ENCODE measurements at regions not wholly inside any gene's neighbourhood (a gene's known extent, or its start where the extent isn't known, plus 50 kb on each side); places are given as distances from the start of the nearest gene placed in this dataset.

DNA sequence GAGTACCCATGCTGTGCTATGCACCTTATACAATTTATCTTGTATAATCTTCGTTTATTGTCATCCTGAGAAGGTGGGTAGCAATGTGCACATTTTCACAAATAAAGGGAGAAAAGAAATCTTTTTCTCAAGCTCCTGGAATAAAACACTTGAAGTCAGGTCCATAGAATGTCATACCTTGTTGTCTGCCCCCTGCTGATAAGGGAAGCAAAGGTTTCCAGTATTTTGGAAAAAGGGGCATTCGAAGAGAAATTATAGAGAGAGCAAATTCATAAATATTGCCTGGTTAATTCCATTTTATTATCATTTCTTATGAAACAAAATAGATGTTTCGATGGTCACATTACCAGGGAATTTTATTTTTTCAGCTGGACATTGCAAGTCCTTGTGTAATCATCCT is 277.8 kb downstream of the RAP2B start:
- intact Hi-C loops (cut with micrococcal nuclease; ENCODE audit: unreplicated experiment): loop anchor here (5.0 kb wide), 1 partner anchor 328 kb away; no protein-coding TSS in a partner anchor
- no peaks in the 10 kb centered on the region for H3K36me3 ChIP-seq (ENCODE audit: insufficient read depth, low read length)
- no peaks in the 10 kb centered on the region for H3K79me2 ChIP-seq (ENCODE audit: insufficient read depth, low read depth, low read length)
- POLR2A ChIA-PET: interaction anchor here (0.6 kb wide), 1 partner anchor 439 kb away, joined by 3 read pairs; no protein-coding TSS in a partner anchor
- no peaks in the 10 kb centered on the region for H4K20me1 ChIP-seq (ENCODE audit: insufficient read depth, low read length)
- no peak overlapping the region for H3K4me3 ChIP-seq (ENCODE audit: low read depth, low read length, poor library complexity, severe bottlenecking)
- no peak for DNase-seq (ENCODE audit: low spot score)
- no peak overlapping the region for H3K27ac ChIP-seq (ENCODE audit: low read depth, low read length, poor library complexity, severe bottlenecking)
- H3K9me3 ChIP-seq (ENCODE audit: low read length): no peaks in the 10 kb centered on the region
- no peak overlapping the region for H2AFZ ChIP-seq (ENCODE audit: low read length)
- no peaks in the 10 kb centered on the region for H3K4me1 ChIP-seq (ENCODE audit: insufficient read depth, low read length, poor library complexity, severe bottlenecking)
- no peaks in the 10 kb centered on the region for H3K9me2 ChIP-seq (ENCODE audit: insufficient read depth, low read length)
- CTCF ChIA-PET (ENCODE audit: unreplicated experiment): no interaction called here
- TF ChIP-seq, protein P1, sequence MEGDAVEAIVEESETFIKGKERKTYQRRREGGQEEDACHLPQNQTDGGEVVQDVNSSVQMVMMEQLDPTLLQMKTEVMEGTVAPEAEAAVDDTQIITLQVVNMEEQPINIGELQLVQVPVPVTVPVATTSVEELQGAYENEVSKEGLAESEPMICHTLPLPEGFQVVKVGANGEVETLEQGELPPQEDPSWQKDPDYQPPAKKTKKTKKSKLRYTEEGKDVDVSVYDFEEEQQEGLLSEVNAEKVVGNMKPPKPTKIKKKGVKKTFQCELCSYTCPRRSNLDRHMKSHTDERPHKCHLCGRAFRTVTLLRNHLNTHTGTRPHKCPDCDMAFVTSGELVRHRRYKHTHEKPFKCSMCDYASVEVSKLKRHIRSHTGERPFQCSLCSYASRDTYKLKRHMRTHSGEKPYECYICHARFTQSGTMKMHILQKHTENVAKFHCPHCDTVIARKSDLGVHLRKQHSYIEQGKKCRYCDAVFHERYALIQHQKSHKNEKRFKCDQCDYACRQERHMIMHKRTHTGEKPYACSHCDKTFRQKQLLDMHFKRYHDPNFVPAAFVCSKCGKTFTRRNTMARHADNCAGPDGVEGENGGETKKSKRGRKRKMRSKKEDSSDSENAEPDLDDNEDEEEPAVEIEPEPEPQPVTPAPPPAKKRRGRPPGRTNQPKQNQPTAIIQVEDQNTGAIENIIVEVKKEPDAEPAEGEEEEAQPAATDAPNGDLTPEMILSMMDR (conservative IDR thresholded peaks at IDR 0.05; ENCODE audit: low read length): 0 out of 2 replicates have a peak, but pooled peaks have one; percentile 17
- no peak for TF ChIP-seq EZH2phosphoT487 (IDR thresholded peaks at IDR 0.05; ENCODE audit: borderline replicate concordance, low read depth, low read length)
- BruUV-seq (replicated peaks): no TSS peak
- H3K4me2 ChIP-seq (ENCODE audit: low read length): no peak overlapping the region

GRCh38 chr3:153440311-153440710 is 278.3 kb downstream of the RAP2B start:
- no peaks in the 10 kb centered on the region for H3K9me2 ChIP-seq (ENCODE audit: insufficient read depth, low read length)
- H2AFZ ChIP-seq (ENCODE audit: low read length): no peak overlapping the region
- BruUV-seq (replicated peaks): no TSS peak
- no peaks in the 10 kb centered on the region for H3K36me3 ChIP-seq (ENCODE audit: insufficient read depth, low read length)
- TF ChIP-seq, protein P1 (conservative IDR thresholded peaks at IDR 0.05; ENCODE audit: low read length): no peak
- no peaks in the 10 kb centered on the region for H3K9me3 ChIP-seq (ENCODE audit: low read length)
- intact Hi-C loops (cut with micrococcal nuclease; ENCODE audit: unreplicated experiment): no loop called here
- no peak overlapping the region for H3K27ac ChIP-seq (ENCODE audit: low read depth, low read length, poor library complexity, severe bottlenecking)
- H3K4me1 ChIP-seq (ENCODE audit: insufficient read depth, low read length, poor library complexity, severe bottlenecking): no peaks in the 10 kb centered on the region
- ChIA-PET POLR2A (interaction anchor here (1.1 kb wide), 1 partner anchor 8 kb away, joined by 3 read pairs; no protein-coding TSS in a partner anchor), CTCF (ENCODE audit: unreplicated experiment) (no interaction called here)
- no peaks in the 10 kb centered on the region for H4K20me1 ChIP-seq (ENCODE audit: insufficient read depth, low read length)
- H3K4me3 ChIP-seq (ENCODE audit: low read depth, low read length, poor library complexity, severe bottlenecking): no peak overlapping the region
- DNase-seq (ENCODE audit: low spot score): no peak
- no peak overlapping the region for H3K4me2 ChIP-seq (ENCODE audit: low read length)
- no peaks in the 10 kb centered on the region for H3K79me2 ChIP-seq (ENCODE audit: insufficient read depth, low read depth, low read length)

DNA sequence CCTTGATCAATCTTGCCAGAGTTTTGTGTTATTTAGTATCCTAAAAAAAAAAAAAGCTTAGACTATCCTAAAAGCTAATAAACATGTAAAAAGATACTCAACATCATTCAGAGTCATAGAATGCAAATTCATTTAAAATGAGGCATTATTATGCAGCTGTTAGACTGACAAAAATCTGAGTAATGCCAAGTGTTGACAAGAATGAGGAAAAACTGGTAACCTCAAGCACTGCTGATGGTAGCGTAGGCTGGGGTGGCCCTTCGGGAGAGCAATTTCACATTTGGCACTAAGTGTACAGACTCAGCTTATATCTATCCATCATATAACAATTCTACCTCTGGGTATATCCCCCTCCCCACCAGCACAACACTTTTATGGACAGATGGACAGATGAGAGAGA is 280.4 kb downstream of the RAP2B start:
- Histone ChIP-seq H3K4me2 (ENCODE audit: low read length) (no peak overlapping the region), H2AFZ (ENCODE audit: low read length) (no peak overlapping the region), H3K9me2 (ENCODE audit: insufficient read depth, low read length) (no peaks in the 10 kb centered on the region), H4K20me1 (ENCODE audit: insufficient read depth, low read length) (no peaks in the 10 kb centered on the region), H3K9me3 (ENCODE audit: low read length) (no peaks in the 10 kb centered on the region), H3K4me3 (ENCODE audit: low read depth, low read length, poor library complexity, severe bottlenecking) (no peak overlapping the region), H3K36me3 (ENCODE audit: insufficient read depth, low read length) (no peaks in the 10 kb centered on the region), H3K79me2 (ENCODE audit: insufficient read depth, low read depth, low read length) (no peaks in the 10 kb centered on the region), H3K4me1 (ENCODE audit: insufficient read depth, low read length, poor library complexity, severe bottlenecking) (no peaks in the 10 kb centered on the region), H3K27ac (ENCODE audit: low read depth, low read length, poor library complexity, severe bottlenecking) (no peak overlapping the region)
- TF ChIP-seq EZH2phosphoT487 (IDR thresholded peaks at IDR 0.05; ENCODE audit: borderline replicate concordance, low read depth, low read length): no peak
- TF ChIP-seq, protein P1 (conservative IDR thresholded peaks at IDR 0.05; ENCODE audit: low read length): no peak
- DNase-seq (ENCODE audit: low spot score): no peak
- no TSS peak for BruUV-seq (replicated peaks)
- ChIA-PET POLR2A (interaction anchor here (0.6 to 1.0 kb wide), 6 partner anchors 10 to 1524 kb away, joined by 3 to 4 read pairs (median 3); no protein-coding TSS in a partner anchor), CTCF (ENCODE audit: unreplicated experiment) (interaction anchor here (0.6 kb wide), 1 partner anchor 194 kb away, joined by 3 read pairs; no protein-coding TSS in a partner anchor)
- intact Hi-C loops (cut with micrococcal nuclease; ENCODE audit: unreplicated experiment): no loop called here
